ENCODE measurements at regions not wholly inside any gene's neighbourhood (a gene's known extent, or its start where the extent isn't known, plus 50 kb on each side); places are given as distances from the start of the nearest gene placed in this dataset.

DNA sequence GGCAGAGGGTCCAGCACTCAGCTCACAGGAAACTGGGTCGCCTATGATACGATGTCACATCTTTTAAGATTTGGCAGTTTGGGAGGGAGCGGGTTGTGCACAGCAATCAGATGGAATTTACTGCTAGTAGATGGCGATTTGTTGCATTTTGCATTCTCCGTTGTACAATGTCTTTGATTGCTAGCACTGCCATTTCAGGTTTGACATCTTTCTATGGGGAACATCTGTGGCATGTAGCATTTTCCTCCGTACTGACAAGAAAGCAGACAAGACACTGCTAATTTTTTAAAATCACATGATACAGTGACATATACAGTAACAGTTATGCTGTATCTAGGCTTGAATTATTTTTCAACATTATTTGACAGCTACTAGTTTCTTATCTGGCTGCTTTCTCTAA is 119.7 kb upstream of the PCSK2 start:
- WGBS (ENCODE audit: low lambda C conversion rate, missing lambda C conversion rate), result 92% methylated on average over 6 of the region's 6 CpGs
- no peaks in the 10 kb centered on the region for H3K27me3 ChIP-seq
- no peaks in the 10 kb centered on the region for H3K9me2 ChIP-seq (replicated peaks; ENCODE audit: insufficient read depth)
- no peak overlapping the region for H3K27ac ChIP-seq
- DNase-seq (ENCODE audit: low spot score), result no peak
- TF ChIP-seq EZH2phosphoT487 (IDR thresholded peaks at IDR 0.05; ENCODE audit: low read depth, severe bottlenecking, unreplicated experiment) (no peak), EZH2 (IDR thresholded peaks at IDR 0.05; ENCODE audit: borderline replicate concordance) (no peak), CTCF (IDR thresholded peaks at IDR 0.05; ENCODE audit: poor library complexity) (no peak)
- no peaks in the 10 kb centered on the region for H3K4me1 ChIP-seq (ENCODE audit: insufficient read depth)
- no peaks in the 10 kb centered on the region for H4K20me1 ChIP-seq (ENCODE audit: insufficient read depth, poor library complexity, severe bottlenecking)
- no peak overlapping the region for H3K4me2 ChIP-seq
- no peak overlapping the region for H2AFZ ChIP-seq
- H3K36me3 ChIP-seq (replicated peaks; ENCODE audit: insufficient read depth, low read depth), result no peaks in the 10 kb centered on the region
- H3K79me2 ChIP-seq, result no peaks in the 10 kb centered on the region
- H3K4me3 ChIP-seq, result no peak overlapping the region
- no peaks in the 10 kb centered on the region for H3K9me3 ChIP-seq (ENCODE audit: low read depth)

DNA sequence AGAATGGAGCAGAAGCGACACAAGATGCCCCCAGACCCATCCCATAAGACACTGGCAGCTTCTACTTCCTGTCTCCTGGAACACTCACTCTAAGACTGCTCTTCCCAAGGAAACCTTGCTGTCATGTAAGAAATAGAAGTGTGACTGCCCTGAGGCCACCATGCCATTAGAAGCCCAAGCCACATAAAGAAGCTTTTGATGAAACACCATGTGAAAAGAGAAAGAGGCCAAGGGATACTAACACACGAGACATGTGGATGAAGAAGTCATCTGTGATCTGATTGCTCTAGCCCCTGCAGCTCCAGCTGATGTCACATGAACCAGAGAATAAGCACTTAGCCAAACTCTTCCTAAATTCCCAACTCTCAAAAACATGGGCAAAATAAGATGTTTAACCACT is 117.9 kb upstream of the PCSK2 start:
- H3K9me3 ChIP-seq (ENCODE audit: low read depth), result no peaks in the 10 kb centered on the region
- no peak overlapping the region for H3K4me3 ChIP-seq
- no peaks in the 10 kb centered on the region for H3K4me1 ChIP-seq (ENCODE audit: insufficient read depth)
- H3K79me2 ChIP-seq, result no peaks in the 10 kb centered on the region
- 90% methylated on average over 2 of the region's 2 CpGs for WGBS (ENCODE audit: low lambda C conversion rate, missing lambda C conversion rate)
- H2AFZ ChIP-seq, result no peak overlapping the region
- no peak overlapping the region for H3K4me2 ChIP-seq
- DNase-seq (ENCODE audit: low spot score), result no peak
- no peak for TF ChIP-seq EZH2phosphoT487 (IDR thresholded peaks at IDR 0.05; ENCODE audit: low read depth, severe bottlenecking, unreplicated experiment)
- no peak for TF ChIP-seq CTCF (IDR thresholded peaks at IDR 0.05; ENCODE audit: poor library complexity)
- no peak for TF ChIP-seq EZH2 (IDR thresholded peaks at IDR 0.05; ENCODE audit: borderline replicate concordance)
- H3K27ac ChIP-seq, result no peak overlapping the region
- H3K27me3 ChIP-seq, result no peaks in the 10 kb centered on the region
- H3K36me3 ChIP-seq (replicated peaks; ENCODE audit: insufficient read depth, low read depth), result no peaks in the 10 kb centered on the region
- no peaks in the 10 kb centered on the region for H3K9me2 ChIP-seq (replicated peaks; ENCODE audit: insufficient read depth)
- no peaks in the 10 kb centered on the region for H4K20me1 ChIP-seq (ENCODE audit: insufficient read depth, poor library complexity, severe bottlenecking)

DNA sequence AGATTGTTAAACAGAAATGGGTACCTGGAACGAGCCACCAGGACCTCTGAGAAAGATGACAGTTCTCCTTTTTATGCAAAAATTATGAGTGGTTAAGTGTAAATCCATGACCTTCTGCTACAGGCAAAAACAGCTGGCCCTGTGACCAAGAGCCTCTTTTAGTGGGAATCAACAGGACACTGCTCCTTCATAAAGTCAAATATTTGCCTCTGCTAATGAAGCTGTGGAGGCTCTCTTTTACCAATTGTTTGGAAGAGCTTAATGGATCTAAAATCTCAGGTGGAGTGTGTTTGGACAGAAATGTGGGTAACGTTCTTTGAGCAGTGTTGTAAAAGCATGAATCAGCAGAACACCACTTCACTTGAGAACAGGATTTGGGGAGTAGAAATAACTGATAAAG is 117.5 kb upstream of the PCSK2 start:
- TF ChIP-seq EZH2 (IDR thresholded peaks at IDR 0.05; ENCODE audit: borderline replicate concordance), result no peak
- no peaks in the 10 kb centered on the region for H3K9me2 ChIP-seq (replicated peaks; ENCODE audit: insufficient read depth)

DNA sequence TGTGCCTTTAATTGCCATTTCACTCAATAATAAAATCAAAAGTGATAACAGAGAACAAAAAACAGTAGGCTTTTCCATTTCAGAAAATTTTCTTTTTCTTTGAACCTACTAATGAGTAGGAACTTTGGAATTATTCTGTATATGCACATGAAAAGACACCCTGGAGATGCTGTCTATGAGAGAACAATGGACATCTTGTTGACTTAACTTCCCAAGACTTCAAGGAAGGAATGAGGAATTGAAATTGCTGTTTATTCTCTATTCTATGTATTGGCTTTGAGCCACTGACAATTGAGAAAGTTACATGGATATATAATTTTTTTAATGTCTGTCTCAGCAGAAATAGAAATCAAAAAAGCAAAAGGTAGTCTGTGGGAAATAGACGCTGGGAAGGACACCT is 98.6 kb upstream of the PCSK2 start:
- no peaks in the 10 kb centered on the region for H3K27me3 ChIP-seq
- WGBS (ENCODE audit: low lambda C conversion rate, missing lambda C conversion rate), result 92% methylated on average over 1 of the region's 1 CpG
- TF ChIP-seq EZH2phosphoT487 (IDR thresholded peaks at IDR 0.05; ENCODE audit: low read depth, severe bottlenecking, unreplicated experiment) (no peak), EZH2 (IDR thresholded peaks at IDR 0.05; ENCODE audit: borderline replicate concordance) (no peak), CTCF (IDR thresholded peaks at IDR 0.05; ENCODE audit: poor library complexity) (no peak)
- H4K20me1 ChIP-seq (ENCODE audit: insufficient read depth, poor library complexity, severe bottlenecking), result no peaks in the 10 kb centered on the region
- H3K4me2 ChIP-seq, result no peak overlapping the region
- no peaks in the 10 kb centered on the region for H3K9me3 ChIP-seq (ENCODE audit: low read depth)
- H3K4me1 ChIP-seq (ENCODE audit: insufficient read depth), result no peaks in the 10 kb centered on the region
- H3K36me3 ChIP-seq (replicated peaks; ENCODE audit: insufficient read depth, low read depth), result no peaks in the 10 kb centered on the region
- DNase-seq (ENCODE audit: low spot score), result no peak
- H3K79me2 ChIP-seq, result no peaks in the 10 kb centered on the region
- no peak overlapping the region for H3K27ac ChIP-seq
- H2AFZ ChIP-seq, result no peak overlapping the region
- no peaks in the 10 kb centered on the region for H3K9me2 ChIP-seq (replicated peaks; ENCODE audit: insufficient read depth)
- H3K4me3 ChIP-seq, result no peak overlapping the region

More for the DNA sequence above, 117.5 kb upstream of the PCSK2 start:
- Histone ChIP-seq H3K4me1 (ENCODE audit: insufficient read depth) (no peaks in the 10 kb centered on the region), H3K4me3 (no peak overlapping the region), H2AFZ (no peak overlapping the region), H4K20me1 (ENCODE audit: insufficient read depth, poor library complexity, severe bottlenecking) (no peaks in the 10 kb centered on the region), H3K36me3 (replicated peaks; ENCODE audit: insufficient read depth, low read depth) (no peaks in the 10 kb centered on the region), H3K4me2 (no peak overlapping the region), H3K27ac (no peak overlapping the region), H3K79me2 (no peaks in the 10 kb centered on the region), H3K9me3 (ENCODE audit: low read depth) (no peaks in the 10 kb centered on the region), H3K27me3 (no peaks in the 10 kb centered on the region)
- 56% methylated on average over 2 of the region's 2 CpGs for WGBS (ENCODE audit: low lambda C conversion rate, missing lambda C conversion rate)
- DNase-seq (ENCODE audit: low spot score), result no peak

All from hepatocyte (in vitro differentiated cells).